ENCODE measurements at regions not wholly inside any gene's neighbourhood (a gene's known extent, or its start where the extent isn't known, plus 50 kb on each side); places are given as distances from the start of the nearest gene placed in this dataset.

DNA sequence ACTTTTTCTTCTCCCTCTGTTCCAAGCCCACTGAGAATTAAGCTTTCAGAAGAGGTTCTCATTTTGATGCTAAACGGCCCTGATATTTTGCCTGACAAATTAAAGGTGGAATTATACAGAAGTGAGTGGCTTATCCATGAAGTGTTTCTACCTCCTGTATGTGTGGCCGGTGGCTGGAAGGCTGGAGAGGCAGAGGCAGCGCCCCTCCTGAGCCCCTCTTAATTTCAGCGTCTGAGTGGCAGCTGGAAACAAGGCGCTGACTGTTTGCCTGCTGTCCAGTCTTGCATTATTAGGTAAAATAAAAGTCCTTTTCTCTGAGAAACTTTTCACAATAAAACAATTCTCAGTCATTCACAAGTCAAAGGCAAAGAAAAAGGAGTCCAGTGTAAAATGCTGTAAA, 685.7 kb downstream of the MCTP2 start (continued):
- no peak for TF ChIP-seq TCF12 (IDR thresholded peaks at IDR 0.05; ENCODE audit: low read depth, low read length)
- TF ChIP-seq PHF8 (conservative IDR thresholded peaks at IDR 0.05; ENCODE audit: low read depth, low read length): no peak
- TF ChIP-seq POU5F1 (IDR thresholded peaks at IDR 0.05; ENCODE audit: low read depth, low read length): no peak
- no peak for TF ChIP-seq TBP (IDR thresholded peaks at IDR 0.05; ENCODE audit: low read depth, low read length)
- no peak for TF ChIP-seq HDAC6 (IDR thresholded peaks at IDR 0.05; ENCODE audit: low read depth, low read length)

Measured in H1 (cell line).